Pancreas (tissue), 10 donors: ENCODE measurements at regions not wholly inside any gene's neighbourhood (a gene's known extent, or its start where the extent isn't known, plus 50 kb on each side); places are given as distances from the start of the nearest gene placed in this dataset.

Source experiments
- ATAC-seq, 4 donors: fragments of 200-7000 bp; cut with Tn5 transposase; one replicate each; pipeline versions ENCODE4 v1.8.0 to v1.9.1; 2020; ENCODE audit warnings: mild to moderate bottlenecking in 4 of 4, moderate library complexity in 4 of 4
- DNase-seq, 6 donors: peaks; one replicate each; pipeline ENCODE4 v3.0.0-alpha.2; 2020
- FAIRE-seq: peaks from 2 replicates; lab custom pipeline; 2012; peaks lifted over from hg19 to GRCh38; lab: Jason Lieb, UNC
- H3K27ac ChIP-seq, 4 donors: fragments of 200-600 bp; sonication (generic); 1 replicate in 3 of 4; 2 replicates in 1 of 4; pipeline versions ENCODE4 v1.5.0 to v1.8.0; 2020
- H3K27me3 ChIP-seq, 4 donors: fragments of 200-600 bp; one replicate each; pipeline ENCODE4 v1.8.0; 2021
- H3K36me3 ChIP-seq, 3 donors: fragments of 200-600 bp; sonication (generic) in 1 of 3; one replicate each; pipeline versions ENCODE4 v1.5.0 to v1.8.0; 2020 to 2021
- H3K4me1 ChIP-seq, 3 donors: fragments of 200-600 bp; one replicate each; pipeline ENCODE4 v1.8.0; 2021
- H3K4me3 ChIP-seq, 4 donors: fragments of 200-600 bp; sonication (generic) in 2 of 4; one replicate each; pipeline versions ENCODE4 v1.5.0 to v1.8.0; 2020 to 2021
- H3K9me3 ChIP-seq, 4 donors: fragments of 200-600 bp; one replicate each; pipeline ENCODE4 v1.8.0; 2021
- WGBS, 2 donors: extraction: QIAGEN DNeasy Blood & Tissue Kit; methylation state at CpG; one replicate each; pipeline ENCODE4 v1.1.7; 2013; 5-methylcytosine and 5-hydroxymethylcytosine counted together
- intact Hi-C, 3 donors: fragments of 100-400 bp; cut with DNase I; formaldehyde crosslinking; loops; one replicate each; pipeline versions ENCODE4 v1.11.1 to v1.14.2; 2022
- TF ChIP-seq, protein P1 (sequence below), 4 donors: fragments of 200-600 bp; sonication (generic) in 3 of 4; IDR thresholded peaks; one replicate each; pipeline versions ENCODE4 v1.5.0 to v1.8.0; 2021; ENCODE audit warnings: antibody characterized with exemption in 4 of 4
- donor health status: healthy with polysubstance abuse.
- donor health status: DM: no; HTN: no; CAD: no; lungs with moderate emphysema.
- donor health status: DM: no; HTN: no; CAD: no.
- donor health status: control.
- donor health status: control.
- donor health status: Bipolar disorder and iron deficiency.
- donor health status: DM: yes; HTN: yes; CAD: no.
- donor health status: DM: no; HTN: no; CAD: no.
- donor health status: DM: no; HTN: no; CAD: no.
- donor health status: DM: yes; HTN: yes; CAD: no.

DNA sequence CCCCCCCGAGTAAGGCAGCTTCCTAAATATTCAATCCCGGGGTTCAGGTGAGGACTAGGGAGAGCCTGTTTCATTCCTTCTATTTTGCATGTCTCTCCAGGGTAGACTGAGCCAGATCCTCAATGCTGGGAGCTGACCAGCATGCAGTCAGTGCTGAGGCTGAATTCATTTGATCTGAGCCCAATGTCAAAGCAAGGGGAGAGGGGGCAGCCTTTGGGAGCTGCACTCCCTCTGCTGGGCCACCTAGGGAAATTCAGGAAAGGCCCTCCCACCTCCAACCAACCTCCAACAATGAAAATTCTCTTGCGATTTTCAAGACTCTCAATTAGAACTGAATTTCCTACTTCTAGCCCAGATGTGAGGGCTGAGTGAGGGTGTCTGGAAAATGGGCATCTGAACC, 371.2 kb downstream of the NPHP4 start:
- Histone ChIP-seq H3K9me3 (no peaks in the 10 kb centered on the region), H3K4me3 (no peak overlapping the region), H3K4me1 (no peaks in the 10 kb centered on the region), H3K27me3 (no peaks in the 10 kb centered on the region), H3K36me3 (no peaks in the 10 kb centered on the region), H3K27ac (no peak overlapping the region)
- TF ChIP-seq, protein P1, sequence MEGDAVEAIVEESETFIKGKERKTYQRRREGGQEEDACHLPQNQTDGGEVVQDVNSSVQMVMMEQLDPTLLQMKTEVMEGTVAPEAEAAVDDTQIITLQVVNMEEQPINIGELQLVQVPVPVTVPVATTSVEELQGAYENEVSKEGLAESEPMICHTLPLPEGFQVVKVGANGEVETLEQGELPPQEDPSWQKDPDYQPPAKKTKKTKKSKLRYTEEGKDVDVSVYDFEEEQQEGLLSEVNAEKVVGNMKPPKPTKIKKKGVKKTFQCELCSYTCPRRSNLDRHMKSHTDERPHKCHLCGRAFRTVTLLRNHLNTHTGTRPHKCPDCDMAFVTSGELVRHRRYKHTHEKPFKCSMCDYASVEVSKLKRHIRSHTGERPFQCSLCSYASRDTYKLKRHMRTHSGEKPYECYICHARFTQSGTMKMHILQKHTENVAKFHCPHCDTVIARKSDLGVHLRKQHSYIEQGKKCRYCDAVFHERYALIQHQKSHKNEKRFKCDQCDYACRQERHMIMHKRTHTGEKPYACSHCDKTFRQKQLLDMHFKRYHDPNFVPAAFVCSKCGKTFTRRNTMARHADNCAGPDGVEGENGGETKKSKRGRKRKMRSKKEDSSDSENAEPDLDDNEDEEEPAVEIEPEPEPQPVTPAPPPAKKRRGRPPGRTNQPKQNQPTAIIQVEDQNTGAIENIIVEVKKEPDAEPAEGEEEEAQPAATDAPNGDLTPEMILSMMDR (IDR thresholded peaks at IDR 0.05) = peak in 3 of 4 donors; percentile 32 to 39 (median 32)
- WGBS, 2 donors = 4 to 9% methylated on average over 3 of the region's 3 CpGs
- intact Hi-C loops = no loop called here
- peak in 1 of 6 donors; percentile 22 for DNase-seq
- peak in 3 of 4 donors; percentile 75 to 84 (median 80) for ATAC-seq
- FAIRE-seq = no peak

DNA sequence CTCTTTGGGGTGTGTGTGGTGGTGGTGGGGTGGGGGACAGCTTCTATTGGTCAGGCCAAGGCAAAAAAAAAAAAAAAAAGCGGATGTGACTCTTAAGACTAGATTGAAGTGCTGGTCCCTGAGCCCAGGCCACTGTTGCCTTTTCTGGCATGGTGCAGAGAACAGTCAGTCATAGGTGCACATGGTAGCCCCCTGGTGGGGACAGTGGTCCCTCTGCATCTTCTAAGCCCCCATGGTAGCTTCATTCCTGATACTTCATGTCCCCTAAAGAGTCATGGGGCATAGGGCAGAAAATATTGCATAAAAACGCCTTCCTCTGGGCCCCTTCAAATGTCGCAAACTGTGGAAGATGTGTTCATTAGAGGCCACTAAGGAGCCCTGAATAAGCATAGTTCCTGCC, 371.8 kb downstream of the NPHP4 start:
- no peak for ATAC-seq
- 72 to 73% methylated on average over 3 of the region's 3 CpGs for WGBS, 2 donors

GRCh38 chr1:5619469-5619868, 372.8 kb downstream of the NPHP4 start:
- Histone ChIP-seq H3K36me3 (no peaks in the 10 kb centered on the region), H3K27me3 (no peaks in the 10 kb centered on the region), H3K4me1 (no peaks in the 10 kb centered on the region), H3K4me3 (no peak overlapping the region), H3K27ac (no peak overlapping the region), H3K9me3 (no peaks in the 10 kb centered on the region)
- DNase-seq (no peak), ATAC-seq (no peak), FAIRE-seq (no peak)
- intact Hi-C loops = no loop called here
- TF ChIP-seq, protein P1 (IDR thresholded peaks at IDR 0.05) = no peak
- WGBS, 2 donors = 71 to 83% methylated on average over 1 of the region's 1 CpG

More for the DNA sequence above, 371.8 kb downstream of the NPHP4 start:
- Histone ChIP-seq H3K36me3 (no peaks in the 10 kb centered on the region), H3K4me1 (no peaks in the 10 kb centered on the region), H3K27me3 (no peaks in the 10 kb centered on the region), H3K27ac (no peak overlapping the region), H3K4me3 (no peak overlapping the region), H3K9me3 (no peaks in the 10 kb centered on the region)
- intact Hi-C loops = no loop called here
- FAIRE-seq (no peak), DNase-seq (no peak)
- TF ChIP-seq, protein P1 (IDR thresholded peaks at IDR 0.05) = no peak

GRCh38 chr1:5617546-5617945, 374.7 kb downstream of the NPHP4 start:
- Histone ChIP-seq H3K4me3 (no peak overlapping the region), H3K9me3 (no peaks in the 10 kb centered on the region), H3K27ac (no peak overlapping the region), H3K27me3 (peaks cover 0 to under 1% (median 0%) of the 10 kb centered on the region in 4 donors), H3K4me1 (no peaks in the 10 kb centered on the region), H3K36me3 (no peaks in the 10 kb centered on the region)
- intact Hi-C loops = no loop called here
- TF ChIP-seq, protein P1 (IDR thresholded peaks at IDR 0.05) = no peak
- DNase-seq (no peak), ATAC-seq (no peak), FAIRE-seq (no peak)
- WGBS, 2 donors = 50 to 59% methylated on average over 15 of the region's 15 CpGs

DNA sequence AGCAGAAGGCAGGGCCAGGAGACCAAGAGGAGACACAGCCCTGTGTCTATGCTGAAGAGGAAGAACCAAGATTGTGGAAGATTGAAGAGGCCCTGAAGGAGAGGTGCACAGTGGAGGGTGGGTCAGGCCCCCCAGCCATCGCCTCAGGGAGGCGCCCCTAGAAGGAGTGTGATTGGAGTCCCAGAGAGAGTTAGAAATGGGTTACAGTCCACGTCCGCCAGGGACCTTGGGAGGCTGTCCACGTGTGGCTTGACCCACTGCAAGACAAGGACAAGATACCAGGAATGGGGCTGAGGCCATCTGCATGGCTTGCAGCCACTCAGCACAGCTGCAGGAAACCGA, 375.1 kb downstream of the NPHP4 start:
- ATAC-seq (no peak), FAIRE-seq (no peak), DNase-seq (no peak)
- H3K9me3 ChIP-seq = no peaks in the 10 kb centered on the region
- intact Hi-C loops = no loop called here
- no peaks in the 10 kb centered on the region for H3K4me1 ChIP-seq
- peaks cover 0 to 5% (median 0%) of the 10 kb centered on the region in 4 donors for H3K27me3 ChIP-seq
- H3K36me3 ChIP-seq = no peaks in the 10 kb centered on the region
- H3K4me3 ChIP-seq = no peak overlapping the region
- WGBS, 2 donors = 43 to 56% methylated on average over 6 of the region's 6 CpGs
- no peak overlapping the region for H3K27ac ChIP-seq
- TF ChIP-seq, protein P1 (IDR thresholded peaks at IDR 0.05) = no peak
